Skeletal muscle satellite cell (primary cell): ENCODE measurements at regions not wholly inside any gene's neighbourhood (a gene's known extent, or its start where the extent isn't known, plus 50 kb on each side); places are given as distances from the start of the nearest gene placed in this dataset.
"Not testable (repeated sequence)": the region's sequence is repeated elsewhere in the genome, so short reads cannot be mapped to it uniquely, and the experiment has no call there.

Source experiments
- H3K27me3 ChIP-seq: 2 replicates; pipeline ENCODE4 v1.7.0; 2013; ENCODE audit warnings: low read length; ENCODE audit not compliant: control insufficient read depth, insufficient read depth
- H3K36me3 ChIP-seq: 2 replicates; pipeline ENCODE4 v1.7.0; 2013; ENCODE audit warnings: mild to moderate bottlenecking, control low read depth, low read length; ENCODE audit not compliant: insufficient read depth
- H3K4me1 ChIP-seq: 2 replicates; pipeline ENCODE4 v1.7.0; 2013; ENCODE audit warnings: low read length; ENCODE audit not compliant: control insufficient read depth, insufficient read depth
- H3K4me2 ChIP-seq: 2 replicates; pipeline ENCODE4 v1.7.0; 2013; ENCODE audit warnings: mild to moderate bottlenecking, low read length
- H3K4me3 ChIP-seq: 2 replicates; pipeline ENCODE4 v1.7.0; 2013; ENCODE audit warnings: low read length
- H3K9ac ChIP-seq: 2 replicates; pipeline ENCODE4 v1.7.0; 2013; ENCODE audit warnings: mild to moderate bottlenecking, low read depth, low read length, moderate library complexity
- H3K9me3 ChIP-seq: replicated peaks from 2 replicates; pipeline ENCODE4 v1.7.0; 2013; ENCODE audit warnings: mild to moderate bottlenecking, control low read depth, low read length

- not testable (repeated sequence) for H3K4me1 ChIP-seq, H3K27me3 ChIP-seq, H3K4me3 ChIP-seq, H3K9ac ChIP-seq, H3K4me2 ChIP-seq, H3K36me3 ChIP-seq, H3K9me3 ChIP-seq
Measured at GRCh38 chr2:87604279-87604818, 143.5 kb upstream of the PLGLB2 start.

- H3K4me3 ChIP-seq, H3K36me3 ChIP-seq, H3K4me1 ChIP-seq, H3K4me2 ChIP-seq, H3K27me3 ChIP-seq, H3K9me3 ChIP-seq, H3K9ac ChIP-seq: not testable (repeated sequence)
Measured at GRCh38 chr2:87604980-87605379, 142.9 kb upstream of the PLGLB2 start.

GRCh38 chr2:87608377-87609166, 139.3 kb upstream of the PLGLB2 start:
- H3K4me1 ChIP-seq, H3K9me3 ChIP-seq, H3K36me3 ChIP-seq, H3K4me2 ChIP-seq, H3K4me3 ChIP-seq, H3K27me3 ChIP-seq, H3K9ac ChIP-seq: not testable (repeated sequence)

- not testable (repeated sequence) for H3K4me2 ChIP-seq, H3K9ac ChIP-seq, H3K4me3 ChIP-seq, H3K9me3 ChIP-seq, H3K4me1 ChIP-seq, H3K36me3 ChIP-seq, H3K27me3 ChIP-seq
Measured at GRCh38 chr2:87610974-87611373, 136.9 kb upstream of the PLGLB2 start.

- not testable (repeated sequence) for H3K9ac ChIP-seq, H3K4me3 ChIP-seq, H3K27me3 ChIP-seq, H3K4me2 ChIP-seq, H3K9me3 ChIP-seq, H3K36me3 ChIP-seq, H3K4me1 ChIP-seq
Measured at GRCh38 chr2:87611416-87611815, 136.5 kb upstream of the PLGLB2 start.

GRCh38 chr2:87611956-87612355, 135.9 kb upstream of the PLGLB2 start:
- not testable (repeated sequence) for H3K9ac ChIP-seq, H3K4me2 ChIP-seq, H3K36me3 ChIP-seq, H3K27me3 ChIP-seq, H3K9me3 ChIP-seq, H3K4me3 ChIP-seq, H3K4me1 ChIP-seq

- H3K36me3 ChIP-seq, H3K4me1 ChIP-seq, H3K4me3 ChIP-seq, H3K9me3 ChIP-seq, H3K27me3 ChIP-seq, H3K4me2 ChIP-seq, H3K9ac ChIP-seq: not testable (repeated sequence)
Measured at GRCh38 chr2:87614829-87615434, 133.0 kb upstream of the PLGLB2 start.

- not testable (repeated sequence) for H3K9ac ChIP-seq, H3K4me1 ChIP-seq, H3K9me3 ChIP-seq, H3K4me2 ChIP-seq, H3K4me3 ChIP-seq, H3K27me3 ChIP-seq, H3K36me3 ChIP-seq
Measured at GRCh38 chr2:87619121-87619520, 128.8 kb upstream of the PLGLB2 start.

- H3K9me3 ChIP-seq, H3K4me3 ChIP-seq, H3K4me1 ChIP-seq, H3K9ac ChIP-seq, H3K4me2 ChIP-seq, H3K36me3 ChIP-seq, H3K27me3 ChIP-seq: not testable (repeated sequence)
Measured at GRCh38 chr2:87621139-87621538, 126.7 kb upstream of the PLGLB2 start.

- not testable (repeated sequence) for H3K9ac ChIP-seq, H3K27me3 ChIP-seq, H3K36me3 ChIP-seq, H3K4me2 ChIP-seq, H3K4me3 ChIP-seq, H3K9me3 ChIP-seq, H3K4me1 ChIP-seq
Measured at GRCh38 chr2:87622720-87623119, 125.2 kb upstream of the PLGLB2 start.

- H3K4me3 ChIP-seq, H3K9me3 ChIP-seq, H3K4me1 ChIP-seq, H3K36me3 ChIP-seq, H3K9ac ChIP-seq, H3K4me2 ChIP-seq, H3K27me3 ChIP-seq: not testable (repeated sequence)
Measured at GRCh38 chr2:87629491-87630458, 118.1 kb upstream of the PLGLB2 start.
